Caco-2 (cell line): ENCODE measurements at regions not wholly inside any gene's neighbourhood (a gene's known extent, or its start where the extent isn't known, plus 50 kb on each side); places are given as distances from the start of the nearest gene placed in this dataset.

Experiments
- BruUV-seq: library from RNA; stranded (reverse); fragments of 400-500 nt; replicated peaks from 2 replicates; lab custom pipeline; 2021; lab: Mats Ljungman, UMichigan
- CTCF ChIA-PET: fragments of 300-600 bp; sonication (Branson Sonifier 250); formaldehyde crosslinking; loops from one replicate; lab custom pipeline; 2022; ENCODE audit warnings: antibody characterized with exemption; lab: Charles Lee
- POLR2A ChIA-PET: fragments of 300-600 bp; sonication (Branson Sonifier 250); formaldehyde crosslinking; loops from one replicate; lab custom pipeline; 2022; ENCODE audit warnings: antibody characterized with exemption; lab: Charles Lee
- DNase-seq, 2 experiments: peaks; one replicate each; pipeline versions ENCODE4 v3.0.0 to v3.0.0-alpha.2; 2020 to 2022
- H3K27me3 ChIP-seq: replicated peaks from 2 replicates; pipeline ENCODE4 v1.6.0; 2011; ENCODE audit warnings: low read length; ENCODE audit not compliant: control insufficient read depth, insufficient read depth
- H3K36me3 ChIP-seq: 2 replicates; pipeline ENCODE4 v1.5.1; 2011; ENCODE audit warnings: low read length; ENCODE audit not compliant: control insufficient read depth, insufficient read depth
- H3K4me1 ChIP-seq: fragments of 250-450 bp; sonication (Bioruptor Pico); 2 replicates; pipeline ENCODE4 v1.5.1; 2020; ENCODE audit warnings: mild to moderate bottlenecking
- H3K4me3 ChIP-seq: 2 replicates; pipeline ENCODE4 v1.5.1; 2011; ENCODE audit warnings: low read depth, mild to moderate bottlenecking, control low read depth, low read length
- H3K9me3 ChIP-seq: fragments of 250-450 bp; sonication (Bioruptor Pico); 2 replicates; pipeline ENCODE4 v1.5.1; 2020; ENCODE audit warnings: mild to moderate bottlenecking, moderate library complexity
- H3K27ac Mint-ChIP-seq: one replicate; pipeline ENCODE4 v1.8.0; 2022; ENCODE audit warnings: mixed read lengths; ENCODE audit not compliant: unreplicated experiment
- H3K27me3 Mint-ChIP-seq: one replicate; pipeline ENCODE4 v1.8.0; 2022; ENCODE audit warnings: mixed read lengths; ENCODE audit not compliant: insufficient read depth, unreplicated experiment
- H3K36me3 Mint-ChIP-seq: one replicate; pipeline ENCODE4 v1.8.0; 2022; ENCODE audit warnings: mild to moderate bottlenecking, mixed read lengths; ENCODE audit not compliant: insufficient read depth, unreplicated experiment
- H3K4me1 Mint-ChIP-seq: one replicate; pipeline ENCODE4 v1.8.0; 2022; ENCODE audit warnings: low read depth, mixed read lengths; ENCODE audit not compliant: unreplicated experiment
- H3K4me3 Mint-ChIP-seq: one replicate; pipeline ENCODE4 v1.8.0; 2022; ENCODE audit warnings: mild to moderate bottlenecking, moderate library complexity, mixed read lengths; ENCODE audit not compliant: unreplicated experiment
- H3K9me3 Mint-ChIP-seq: one replicate; pipeline ENCODE4 v1.8.0; 2022; ENCODE audit warnings: mixed read lengths; ENCODE audit not compliant: unreplicated experiment
- intact Hi-C: fragments of 100-400 bp; cut with micrococcal nuclease; formaldehyde crosslinking; loops from one replicate; pipeline ENCODE4 v1.10.0; 2022; ENCODE audit not compliant: unreplicated experiment
- TF ChIP-seq, protein P1 (sequence below), 2 experiments: fragments of 200-600 bp in 1 of 2; IDR thresholded peaks; 1 replicate in 1 of 2; 2 replicates in 1 of 2; pipeline versions ENCODE4 v1.5.1 to v1.8.0; 2011 to 2022; ENCODE audit warnings: antibody characterized with exemption in 1 of 2, control low read depth in 1 of 2, inconsistent platforms in 1 of 2, low read depth in 1 of 2, low read length in 1 of 2, mild to moderate bottlenecking in 1 of 2, moderate library complexity in 1 of 2; ENCODE audit not compliant: insufficient read depth in 1 of 2, severe bottlenecking in 1 of 2, unreplicated experiment in 1 of 2

DNA sequence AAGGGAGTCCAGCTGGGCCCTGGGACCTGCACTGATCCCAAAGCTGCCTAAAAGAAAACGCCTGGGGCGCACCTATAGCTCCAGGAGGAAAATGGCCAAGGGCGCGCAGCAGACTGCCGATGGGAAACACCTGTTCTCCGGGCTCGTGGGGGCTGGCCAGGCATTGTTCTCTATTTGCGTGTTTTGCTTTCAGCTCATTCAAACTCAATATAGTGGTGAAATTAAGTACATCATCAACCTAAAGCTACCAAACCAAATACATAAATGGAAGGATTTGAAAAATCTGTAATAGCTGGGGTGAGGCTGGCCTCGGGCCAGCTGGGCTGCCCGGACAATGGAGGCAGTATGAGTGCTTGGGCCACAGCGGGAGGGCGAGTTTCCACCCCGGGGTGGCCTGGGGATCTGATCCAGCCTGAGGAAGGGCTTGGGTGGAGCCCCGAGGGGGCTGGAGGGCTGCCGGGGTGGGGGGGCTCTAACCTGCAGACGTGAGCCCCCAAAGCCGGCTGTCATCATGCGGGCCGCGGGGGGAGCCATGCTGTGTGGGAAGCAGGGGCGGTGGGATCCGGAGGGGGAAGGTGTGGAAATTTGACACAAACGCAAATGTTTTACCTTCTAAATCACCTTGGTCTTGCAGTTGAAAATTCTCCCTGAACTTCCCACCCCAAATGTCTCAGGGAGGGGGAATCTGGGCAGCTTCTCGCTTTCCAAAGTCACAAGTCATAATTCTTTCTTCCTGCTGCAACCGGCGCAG, 77.6 kb downstream of the ASB1 start:
- no peaks in the 10 kb centered on the region for H3K27me3 ChIP-seq
- no peaks in the 10 kb centered on the region for H3K4me1 Mint-ChIP-seq
- ChIA-PET POLR2A (no interaction called here), CTCF (no interaction called here)
- no peaks in the 10 kb centered on the region for H3K36me3 Mint-ChIP-seq
- intact Hi-C loops: no loop called here
- no peaks in the 10 kb centered on the region for H3K4me1 ChIP-seq
- H3K27me3 Mint-ChIP-seq: no peaks in the 10 kb centered on the region
- TF ChIP-seq, protein P1, sequence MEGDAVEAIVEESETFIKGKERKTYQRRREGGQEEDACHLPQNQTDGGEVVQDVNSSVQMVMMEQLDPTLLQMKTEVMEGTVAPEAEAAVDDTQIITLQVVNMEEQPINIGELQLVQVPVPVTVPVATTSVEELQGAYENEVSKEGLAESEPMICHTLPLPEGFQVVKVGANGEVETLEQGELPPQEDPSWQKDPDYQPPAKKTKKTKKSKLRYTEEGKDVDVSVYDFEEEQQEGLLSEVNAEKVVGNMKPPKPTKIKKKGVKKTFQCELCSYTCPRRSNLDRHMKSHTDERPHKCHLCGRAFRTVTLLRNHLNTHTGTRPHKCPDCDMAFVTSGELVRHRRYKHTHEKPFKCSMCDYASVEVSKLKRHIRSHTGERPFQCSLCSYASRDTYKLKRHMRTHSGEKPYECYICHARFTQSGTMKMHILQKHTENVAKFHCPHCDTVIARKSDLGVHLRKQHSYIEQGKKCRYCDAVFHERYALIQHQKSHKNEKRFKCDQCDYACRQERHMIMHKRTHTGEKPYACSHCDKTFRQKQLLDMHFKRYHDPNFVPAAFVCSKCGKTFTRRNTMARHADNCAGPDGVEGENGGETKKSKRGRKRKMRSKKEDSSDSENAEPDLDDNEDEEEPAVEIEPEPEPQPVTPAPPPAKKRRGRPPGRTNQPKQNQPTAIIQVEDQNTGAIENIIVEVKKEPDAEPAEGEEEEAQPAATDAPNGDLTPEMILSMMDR (IDR thresholded peaks at IDR 0.05; ENCODE audit: insufficient read depth in 1 of 2, low read depth in 1 of 2, low read length in 1 of 2, severe bottlenecking in 1 of 2, unreplicated experiment in 1 of 2): no peak
- no peaks in the 10 kb centered on the region for H3K9me3 ChIP-seq
- no peaks in the 10 kb centered on the region for H3K9me3 Mint-ChIP-seq
- BruUV-seq: no TSS peak
- H3K4me3 Mint-ChIP-seq: no peak overlapping the region
- DNase-seq: peak in 1 of 2 experiments; percentile 4
- no peaks in the 10 kb centered on the region for H3K36me3 ChIP-seq
- no peak overlapping the region for H3K27ac Mint-ChIP-seq
- H3K4me3 ChIP-seq: no peak overlapping the region

DNA sequence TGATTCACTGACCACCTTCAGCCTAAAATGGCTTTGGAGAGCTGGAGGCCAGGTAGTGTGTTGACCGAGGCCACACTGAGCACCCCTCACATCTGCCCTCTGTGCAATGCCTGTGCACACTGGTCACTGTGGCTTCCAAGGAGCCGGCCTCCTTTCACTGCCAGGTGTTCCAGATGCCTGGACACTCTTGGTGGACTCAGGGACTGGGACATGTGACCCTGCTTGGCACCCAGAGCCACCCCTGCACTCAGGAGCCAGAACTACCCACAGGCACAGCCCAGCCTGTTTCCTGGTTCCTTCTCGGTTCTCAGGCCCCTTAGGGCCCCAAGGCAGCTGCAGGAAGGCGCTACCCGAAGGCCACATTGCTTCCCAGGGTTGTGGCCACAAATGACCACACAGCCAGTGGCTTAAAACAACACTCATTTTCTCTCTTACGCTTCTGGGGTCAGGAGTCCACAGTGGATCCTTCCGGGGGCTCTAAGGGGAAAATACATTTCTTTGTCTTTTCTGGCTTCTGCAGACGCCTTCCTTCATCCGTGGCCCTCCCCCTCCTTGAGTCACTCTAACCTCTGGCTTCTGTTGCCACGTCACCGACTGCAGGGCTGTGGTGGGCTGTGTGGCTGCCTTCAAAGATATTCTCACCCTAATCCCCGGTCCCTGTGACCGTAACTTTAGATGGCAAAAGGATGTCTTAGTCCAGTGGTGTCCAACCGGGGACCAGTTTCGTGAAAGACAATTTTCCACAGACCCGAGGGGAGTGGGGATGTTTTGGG, 78.6 kb downstream of the ASB1 start:
- no peaks in the 10 kb centered on the region for H3K27me3 ChIP-seq
- POLR2A ChIA-PET: no interaction called here
- Mint-ChIP-seq H3K4me3 (no peak overlapping the region), H3K9me3 (no peaks in the 10 kb centered on the region), H3K4me1 (no peaks in the 10 kb centered on the region), H3K27ac (no peak overlapping the region), H3K36me3 (no peaks in the 10 kb centered on the region), H3K27me3 (no peaks in the 10 kb centered on the region)
- peak in 1 of 2 experiments; percentile 2 for DNase-seq
- no peak overlapping the region for H3K4me3 ChIP-seq
- intact Hi-C loops: loop anchor here (5.0 kb wide), 1 partner anchor 282 kb away; no protein-coding TSS in a partner anchor
- no peaks in the 10 kb centered on the region for H3K36me3 ChIP-seq
- TF ChIP-seq, protein P1 (IDR thresholded peaks at IDR 0.05; ENCODE audit: insufficient read depth in 1 of 2, low read depth in 1 of 2, low read length in 1 of 2, severe bottlenecking in 1 of 2, unreplicated experiment in 1 of 2): no peak
- H3K9me3 ChIP-seq: no peaks in the 10 kb centered on the region
- CTCF ChIA-PET: no interaction called here
- no peaks in the 10 kb centered on the region for H3K4me1 ChIP-seq
- BruUV-seq: no TSS peak

DNA sequence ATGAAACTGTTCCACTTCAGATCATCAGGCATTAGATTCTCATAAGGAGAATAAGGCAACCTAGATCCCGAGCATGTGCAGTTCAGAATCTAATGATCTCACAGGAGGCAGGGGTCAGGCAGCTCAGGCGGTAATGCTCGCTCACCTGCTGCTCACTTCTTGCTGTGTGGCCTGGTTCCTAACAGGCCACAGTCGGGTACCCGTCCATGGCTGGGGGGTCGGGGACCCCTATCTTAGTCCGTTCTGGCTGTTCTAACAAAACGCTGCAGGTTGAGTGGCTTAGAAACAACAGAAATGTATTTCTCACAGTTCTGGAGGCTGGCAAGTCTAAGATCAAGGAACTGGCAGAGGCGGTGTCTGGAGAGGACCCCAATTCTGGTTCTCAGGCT, 79.2 kb downstream of the ASB1 start:
- DNase-seq: peak in 1 of 2 experiments; percentile 4
- no peaks in the 10 kb centered on the region for H3K27me3 ChIP-seq
- Mint-ChIP-seq H3K4me3 (no peak overlapping the region), H3K9me3 (no peaks in the 10 kb centered on the region), H3K4me1 (no peaks in the 10 kb centered on the region), H3K27me3 (no peaks in the 10 kb centered on the region), H3K36me3 (no peaks in the 10 kb centered on the region), H3K27ac (no peak overlapping the region)
- no peaks in the 10 kb centered on the region for H3K4me1 ChIP-seq
- TF ChIP-seq, protein P1 (IDR thresholded peaks at IDR 0.05; ENCODE audit: insufficient read depth in 1 of 2, low read depth in 1 of 2, low read length in 1 of 2, severe bottlenecking in 1 of 2, unreplicated experiment in 1 of 2): no peak
- H3K36me3 ChIP-seq: no peaks in the 10 kb centered on the region
- H3K9me3 ChIP-seq: no peaks in the 10 kb centered on the region
- CTCF ChIA-PET: no interaction called here
- POLR2A ChIA-PET: no interaction called here
- BruUV-seq: no TSS peak
- intact Hi-C loops: loop anchor here (5.0 kb wide), 1 partner anchor 281 kb away; no protein-coding TSS in a partner anchor
- H3K4me3 ChIP-seq: no peak overlapping the region
